ENCODE measurements at regions not wholly inside any gene's neighbourhood (a gene's known extent, or its start where the extent isn't known, plus 50 kb on each side); places are given as distances from the start of the nearest gene placed in this dataset.

DNA sequence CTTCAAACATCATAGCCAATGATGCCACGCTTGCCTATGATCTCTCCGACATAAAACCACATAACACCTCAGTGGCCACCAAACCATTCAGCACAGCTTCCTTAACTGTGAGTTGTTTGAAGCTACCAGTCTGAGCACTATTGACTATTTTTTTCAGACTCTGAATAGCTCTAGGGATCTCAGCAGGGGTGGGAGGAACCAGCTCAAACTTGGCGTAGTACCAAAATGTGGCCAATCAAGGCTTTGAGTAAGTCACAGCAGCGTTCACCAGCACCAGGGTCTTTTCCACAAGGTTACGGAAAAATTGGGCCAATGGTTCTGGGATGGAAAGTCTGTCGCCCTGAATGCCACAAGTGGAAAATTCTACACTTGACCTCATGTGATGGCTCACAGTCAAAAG, 70.6 kb downstream of the SMPDL3A start:
- no peak for DNase-seq (ENCODE audit: unreplicated experiment)
- no peak overlapping the region for H3K4me3 Mint-ChIP-seq (ENCODE audit: unreplicated experiment)
- no peaks in the 10 kb centered on the region for H3K36me3 Mint-ChIP-seq (ENCODE audit: insufficient read depth, unreplicated experiment)
- TF ChIP-seq, protein P1, sequence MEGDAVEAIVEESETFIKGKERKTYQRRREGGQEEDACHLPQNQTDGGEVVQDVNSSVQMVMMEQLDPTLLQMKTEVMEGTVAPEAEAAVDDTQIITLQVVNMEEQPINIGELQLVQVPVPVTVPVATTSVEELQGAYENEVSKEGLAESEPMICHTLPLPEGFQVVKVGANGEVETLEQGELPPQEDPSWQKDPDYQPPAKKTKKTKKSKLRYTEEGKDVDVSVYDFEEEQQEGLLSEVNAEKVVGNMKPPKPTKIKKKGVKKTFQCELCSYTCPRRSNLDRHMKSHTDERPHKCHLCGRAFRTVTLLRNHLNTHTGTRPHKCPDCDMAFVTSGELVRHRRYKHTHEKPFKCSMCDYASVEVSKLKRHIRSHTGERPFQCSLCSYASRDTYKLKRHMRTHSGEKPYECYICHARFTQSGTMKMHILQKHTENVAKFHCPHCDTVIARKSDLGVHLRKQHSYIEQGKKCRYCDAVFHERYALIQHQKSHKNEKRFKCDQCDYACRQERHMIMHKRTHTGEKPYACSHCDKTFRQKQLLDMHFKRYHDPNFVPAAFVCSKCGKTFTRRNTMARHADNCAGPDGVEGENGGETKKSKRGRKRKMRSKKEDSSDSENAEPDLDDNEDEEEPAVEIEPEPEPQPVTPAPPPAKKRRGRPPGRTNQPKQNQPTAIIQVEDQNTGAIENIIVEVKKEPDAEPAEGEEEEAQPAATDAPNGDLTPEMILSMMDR (IDR thresholded peaks at IDR 0.05; ENCODE audit: unreplicated experiment) = no peak
- H3K4me1 Mint-ChIP-seq (ENCODE audit: insufficient read depth, unreplicated experiment) = no peaks in the 10 kb centered on the region
- no peaks in the 10 kb centered on the region for H3K9me3 Mint-ChIP-seq (ENCODE audit: unreplicated experiment)
- H3K27ac Mint-ChIP-seq (ENCODE audit: low read depth, unreplicated experiment) = no peak overlapping the region
- intact Hi-C loops (cut with micrococcal nuclease) = no loop called here
- peaks cover 35% of the 10 kb centered on the region for H3K27me3 Mint-ChIP-seq (ENCODE audit: insufficient read depth, unreplicated experiment)
- POLR2A ChIA-PET = no interaction called here
- CTCF ChIA-PET = no interaction called here
- no TSS peak for BruUV-seq (replicated peaks)

DNA sequence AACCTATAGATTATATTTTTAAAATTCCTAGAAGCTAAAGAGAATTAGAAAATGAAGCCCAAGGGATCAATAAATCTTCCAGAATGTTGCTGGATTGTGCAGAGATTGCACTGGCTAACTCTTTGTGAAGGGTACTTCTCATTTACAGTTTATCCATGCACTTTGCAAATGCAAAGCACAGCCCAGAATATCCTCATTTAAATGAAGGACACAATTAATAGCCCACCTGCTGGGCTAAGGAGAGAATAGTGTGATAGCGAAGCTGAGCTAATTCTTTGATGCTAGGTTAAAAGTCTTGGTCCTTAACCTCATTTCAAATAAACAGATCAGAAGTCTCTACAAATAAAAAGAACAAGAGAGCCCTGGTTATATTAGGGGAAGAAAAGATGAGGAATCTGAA, 72.5 kb downstream of the SMPDL3A start:
- no TSS peak for BruUV-seq (replicated peaks)
- intact Hi-C loops (cut with micrococcal nuclease) = no loop called here
- DNase-seq (ENCODE audit: unreplicated experiment) = no peak
- TF ChIP-seq, protein P1 (IDR thresholded peaks at IDR 0.05; ENCODE audit: unreplicated experiment) = no peak
- no peaks in the 10 kb centered on the region for H3K9me3 Mint-ChIP-seq (ENCODE audit: unreplicated experiment)
- ChIA-PET CTCF (interaction anchor here (0.5 to 2.2 kb wide), 2 partner anchors 194 to 519 kb away, joined by 5 to 6 read pairs; no protein-coding TSS in a partner anchor), POLR2A (no interaction called here)
- H3K27ac Mint-ChIP-seq (ENCODE audit: low read depth, unreplicated experiment) = no peak overlapping the region
- H3K36me3 Mint-ChIP-seq (ENCODE audit: insufficient read depth, unreplicated experiment) = no peaks in the 10 kb centered on the region
- no peak overlapping the region for H3K4me3 Mint-ChIP-seq (ENCODE audit: unreplicated experiment)
- peaks cover 45% of the 10 kb centered on the region for H3K27me3 Mint-ChIP-seq (ENCODE audit: insufficient read depth, unreplicated experiment)
- no peaks in the 10 kb centered on the region for H3K4me1 Mint-ChIP-seq (ENCODE audit: insufficient read depth, unreplicated experiment)

DNA sequence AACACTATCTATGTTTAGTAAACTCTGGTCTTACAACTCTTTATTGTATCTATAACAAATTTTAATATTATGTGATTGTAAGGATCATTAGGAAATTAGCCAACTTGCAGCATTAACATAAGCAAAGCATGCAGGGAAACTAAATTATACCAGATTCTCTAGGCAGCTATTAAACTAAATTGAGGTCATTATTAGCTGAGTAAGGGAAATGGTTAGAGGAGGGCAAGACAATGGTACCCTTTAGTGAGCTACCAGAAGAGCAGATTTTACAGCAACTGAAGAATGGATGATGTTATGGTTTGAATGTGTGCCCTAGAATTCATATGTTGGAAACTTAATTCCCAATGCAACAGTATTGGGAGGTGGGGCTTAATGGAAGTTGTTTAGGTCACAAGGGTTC, 79.1 kb downstream of the SMPDL3A start:
- TF ChIP-seq, protein P1 (IDR thresholded peaks at IDR 0.05; ENCODE audit: unreplicated experiment) = no peak
- intact Hi-C loops (cut with micrococcal nuclease) = no loop called here
- Mint-ChIP-seq H3K4me3 (ENCODE audit: unreplicated experiment) (no peak overlapping the region), H3K27ac (ENCODE audit: low read depth, unreplicated experiment) (no peak overlapping the region), H3K9me3 (ENCODE audit: unreplicated experiment) (no peaks in the 10 kb centered on the region), H3K4me1 (ENCODE audit: insufficient read depth, unreplicated experiment) (peaks cover 5% of the 10 kb centered on the region), H3K27me3 (ENCODE audit: insufficient read depth, unreplicated experiment) (peaks cover 30% of the 10 kb centered on the region), H3K36me3 (ENCODE audit: insufficient read depth, unreplicated experiment) (no peaks in the 10 kb centered on the region)
- DNase-seq (ENCODE audit: unreplicated experiment) = no peak
- CTCF ChIA-PET = interaction anchor here (0.6 to 6.5 kb wide), 6 partner anchors 29 to 847 kb away, joined by 3 to 127 read pairs (median 7); no protein-coding TSS in a partner anchor
- BruUV-seq (replicated peaks) = no TSS peak
- POLR2A ChIA-PET = no interaction called here

DNA sequence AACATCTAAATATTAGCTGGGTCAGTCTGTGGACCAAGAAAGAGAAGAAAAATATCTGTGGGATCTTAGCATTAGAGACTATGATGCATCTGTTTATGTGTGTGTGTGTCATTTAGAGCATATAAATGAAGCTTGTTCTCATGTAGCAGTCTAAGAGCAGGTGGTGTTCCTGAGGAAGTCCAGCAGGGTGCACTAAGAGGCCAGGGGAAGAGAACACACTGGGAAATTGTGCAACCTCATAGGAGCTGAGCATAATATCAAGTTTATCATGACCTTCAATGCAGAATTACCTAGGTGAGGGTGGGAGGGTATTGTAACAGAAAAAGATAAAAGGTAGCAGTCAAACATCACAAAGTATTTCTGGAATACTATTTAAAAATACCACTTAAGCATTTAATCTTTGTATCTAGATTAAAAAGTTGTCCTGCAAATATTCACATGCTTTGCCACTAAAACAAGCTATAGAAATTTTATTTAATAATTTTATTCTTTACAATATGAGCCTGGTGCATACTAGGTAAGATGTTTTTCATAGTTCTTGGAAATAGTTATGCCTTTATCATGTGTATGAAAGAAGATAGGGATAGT, 80.5 kb downstream of the SMPDL3A start:
- CTCF ChIA-PET = interaction anchor here (0.5 to 6.5 kb wide), 83 partner anchors 8 to 1985 kb away, joined by 3 to 127 read pairs (median 4); partner anchors contain the start of gene NKAIN2
- no TSS peak for BruUV-seq (replicated peaks)
- peak; percentile 79 for DNase-seq (ENCODE audit: unreplicated experiment)
- H3K9me3 Mint-ChIP-seq (ENCODE audit: unreplicated experiment) = no peaks in the 10 kb centered on the region
- intact Hi-C loops (cut with micrococcal nuclease) = loop anchor here (1.0 kb wide), 4 partner anchors 78 to 846 kb away; no protein-coding TSS in a partner anchor
- no peak overlapping the region for H3K4me3 Mint-ChIP-seq (ENCODE audit: unreplicated experiment)
- peaks cover 5% of the 10 kb centered on the region for H3K4me1 Mint-ChIP-seq (ENCODE audit: insufficient read depth, unreplicated experiment)
- no peaks in the 10 kb centered on the region for H3K36me3 Mint-ChIP-seq (ENCODE audit: insufficient read depth, unreplicated experiment)
- POLR2A ChIA-PET = interaction anchor here (0.8 to 1.3 kb wide), 3 partner anchors 446 to 511 kb away, joined by 3 to 4 read pairs (median 3); no protein-coding TSS in a partner anchor
- no peak overlapping the region for H3K27ac Mint-ChIP-seq (ENCODE audit: low read depth, unreplicated experiment)
- TF ChIP-seq, protein P1 (IDR thresholded peaks at IDR 0.05; ENCODE audit: unreplicated experiment) = peak; percentile 83
- peaks cover 18% of the 10 kb centered on the region for H3K27me3 Mint-ChIP-seq (ENCODE audit: insufficient read depth, unreplicated experiment)
